ENCODE measurements at regions not wholly inside any gene's neighbourhood (a gene's known extent, or its start where the extent isn't known, plus 50 kb on each side); places are given as distances from the start of the nearest gene placed in this dataset.
A peak's percentile ranks its signal among the peaks of the same experiment; 100 is the strongest.
"Not testable (repeated sequence)": the region's sequence is repeated elsewhere in the genome, so short reads cannot be mapped to it uniquely, and the experiment has no call there.

DNA sequence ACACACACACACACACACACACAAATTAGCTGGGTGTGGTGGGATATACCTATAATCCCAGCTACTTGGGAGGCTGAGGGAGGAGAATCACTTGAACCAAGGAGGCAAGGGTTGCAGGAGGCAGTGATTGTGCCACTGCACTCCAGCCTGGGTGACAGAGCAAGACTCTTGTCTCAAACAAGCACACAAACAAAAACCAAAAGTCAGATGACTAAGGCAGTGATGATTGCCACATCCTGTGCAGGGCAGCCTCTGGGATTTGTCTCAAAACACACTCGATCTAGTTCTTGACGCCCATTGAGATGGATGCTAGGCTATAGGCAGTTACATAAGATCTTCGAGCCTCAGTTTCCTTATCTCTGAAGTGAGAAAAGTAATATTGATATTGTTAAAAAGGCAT is 183.1 kb upstream of the NOTCH2NLA start:
- H3K36me3 Mint-ChIP-seq (ENCODE audit: low read depth): not testable (repeated sequence)

DNA sequence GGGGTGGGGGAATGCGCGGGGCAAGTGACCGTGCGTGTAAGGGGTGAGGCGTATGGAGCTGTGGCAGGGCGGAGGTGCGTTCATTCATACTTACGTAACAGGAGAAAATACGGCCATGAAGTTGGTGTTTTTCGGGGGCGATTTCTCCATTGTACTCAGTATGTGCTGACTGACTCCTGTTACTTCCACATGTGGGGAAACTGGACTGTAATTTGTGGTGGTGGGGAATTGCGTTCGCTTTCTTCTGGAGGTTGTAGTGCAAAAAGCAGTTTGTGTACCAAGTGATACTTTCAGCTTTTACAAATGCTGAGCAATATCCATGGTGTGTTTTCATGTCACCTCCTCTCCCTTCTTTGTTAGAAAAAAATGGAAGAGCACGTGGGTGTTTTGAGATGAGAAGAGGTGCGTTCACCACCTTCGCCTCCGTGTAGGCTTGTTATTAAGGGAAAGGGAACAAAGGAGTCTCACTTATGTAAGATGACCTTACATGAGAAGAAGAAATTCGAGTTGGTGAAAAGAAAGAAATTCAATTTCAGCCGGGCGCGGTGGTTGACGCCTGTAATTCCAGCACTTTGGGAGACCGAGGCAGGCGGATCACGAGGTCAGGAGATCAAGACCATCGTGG is 181.1 kb upstream of the NOTCH2NLA start:
- not testable (repeated sequence) for H3K36me3 Mint-ChIP-seq (ENCODE audit: low read depth)

More for the DNA sequence above, 183.1 kb upstream of the NOTCH2NLA start:
- POLR2A ChIA-PET; H3K4me1 Mint-ChIP-seq; DNase-seq; intact Hi-C loops (cut with micrococcal nuclease); H3K27me3 Mint-ChIP-seq; ATAC-seq (ENCODE audit: low read depth); H3K9me3 Mint-ChIP-seq; H3K4me3 Mint-ChIP-seq; CTCF ChIA-PET: not testable (repeated sequence)
- H3K27ac Mint-ChIP-seq: peak overlapping the region; percentile 66

DNA sequence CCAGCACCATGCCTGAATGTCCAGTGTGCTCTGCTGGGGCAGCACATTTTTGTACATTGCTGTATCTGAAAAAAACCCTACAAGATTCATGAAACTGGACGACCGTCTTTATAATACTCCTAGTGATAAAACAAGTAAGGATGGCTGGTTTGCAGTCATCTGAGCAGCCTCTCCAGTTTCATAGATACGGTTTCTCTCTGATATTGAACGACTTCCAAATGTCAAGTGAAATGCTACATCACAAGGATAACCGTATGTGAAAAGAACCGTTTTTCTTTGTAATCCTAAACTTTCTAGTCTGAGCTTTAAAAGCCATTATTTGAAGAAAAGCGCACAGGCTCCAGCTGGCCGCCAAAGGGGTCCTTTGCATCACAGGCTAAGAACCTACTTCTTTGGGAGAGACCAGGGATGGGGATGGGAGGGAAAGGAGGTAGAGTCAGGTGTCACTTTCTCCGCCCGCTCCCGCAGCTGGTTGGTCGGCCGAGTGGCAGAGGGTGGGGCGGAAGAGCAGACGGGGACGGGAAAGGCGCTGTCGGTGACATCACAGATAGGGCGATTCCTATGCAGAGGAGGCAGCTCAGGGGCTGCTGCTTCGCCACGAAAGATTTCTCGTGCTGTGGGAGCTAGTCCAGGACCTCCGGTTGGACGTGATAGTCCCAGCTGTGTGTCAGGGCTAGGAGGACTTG is 180.4 kb upstream of the NOTCH2NLA start:
- Mint-ChIP-seq H3K27ac (peak overlapping the region; percentile 91), H3K4me3 (peak overlapping the region; percentile 68)
- H3K27me3 Mint-ChIP-seq; H3K9me3 Mint-ChIP-seq; intact Hi-C loops (cut with micrococcal nuclease); H3K36me3 Mint-ChIP-seq (ENCODE audit: low read depth); DNase-seq; H3K4me1 Mint-ChIP-seq; CTCF ChIA-PET: not testable (repeated sequence)
- POLR2A ChIA-PET: interaction anchor here (1.0 to 1.2 kb wide), 2 partner anchors 22 to 32 kb away, joined by 5 to 8 read pairs; no protein-coding TSS in a partner anchor
- peak; percentile 67 for ATAC-seq (ENCODE audit: low read depth)

More for the DNA sequence above, 181.1 kb upstream of the NOTCH2NLA start:
- peak; percentile 84 for ATAC-seq (ENCODE audit: low read depth)
- peak overlapping the region; percentile 91 for H3K27ac Mint-ChIP-seq
- intact Hi-C loops (cut with micrococcal nuclease); H3K4me1 Mint-ChIP-seq; H3K9me3 Mint-ChIP-seq; H3K27me3 Mint-ChIP-seq; CTCF ChIA-PET; DNase-seq: not testable (repeated sequence)
- POLR2A ChIA-PET: interaction anchor here (0.6 to 1.2 kb wide), 3 partner anchors 23 to 675 kb away, joined by 5 to 8 read pairs (median 5); no protein-coding TSS in a partner anchor
- peak overlapping the region; percentile 68 for H3K4me3 Mint-ChIP-seq

DNA sequence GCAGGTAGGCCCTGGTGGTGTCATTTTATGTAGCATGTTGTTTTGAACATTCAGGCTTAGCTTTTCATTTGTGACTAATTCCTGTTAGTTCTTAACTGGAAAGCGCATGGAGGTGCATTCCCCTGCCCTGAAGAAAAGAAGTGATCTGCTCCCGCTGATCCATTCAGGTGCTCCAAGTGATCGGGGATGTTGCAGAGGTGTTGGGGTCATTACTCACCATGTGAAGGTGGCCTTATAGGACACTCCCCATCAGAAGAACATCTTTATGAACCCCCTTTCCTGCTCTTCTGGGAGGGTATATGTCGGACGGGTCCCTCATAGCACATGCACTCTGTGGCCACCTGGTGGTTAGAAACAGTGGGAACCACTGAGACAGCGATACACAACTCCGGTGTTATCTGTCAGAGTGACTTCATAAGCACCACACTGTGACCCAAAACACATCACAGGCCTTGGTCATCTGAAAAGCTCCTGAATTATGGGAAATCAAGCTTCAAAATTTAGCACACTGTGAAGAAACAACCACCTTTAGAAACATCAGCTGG is 172.5 kb upstream of the NOTCH2NLA start:
- H3K4me3 Mint-ChIP-seq; intact Hi-C loops (cut with micrococcal nuclease); H3K36me3 Mint-ChIP-seq (ENCODE audit: low read depth); POLR2A ChIA-PET; H3K27ac Mint-ChIP-seq; H3K4me1 Mint-ChIP-seq; CTCF ChIA-PET; H3K9me3 Mint-ChIP-seq; H3K27me3 Mint-ChIP-seq: not testable (repeated sequence)
- ATAC-seq (ENCODE audit: low read depth): peak; percentile 78
- peak; percentile 24 for DNase-seq

DNA sequence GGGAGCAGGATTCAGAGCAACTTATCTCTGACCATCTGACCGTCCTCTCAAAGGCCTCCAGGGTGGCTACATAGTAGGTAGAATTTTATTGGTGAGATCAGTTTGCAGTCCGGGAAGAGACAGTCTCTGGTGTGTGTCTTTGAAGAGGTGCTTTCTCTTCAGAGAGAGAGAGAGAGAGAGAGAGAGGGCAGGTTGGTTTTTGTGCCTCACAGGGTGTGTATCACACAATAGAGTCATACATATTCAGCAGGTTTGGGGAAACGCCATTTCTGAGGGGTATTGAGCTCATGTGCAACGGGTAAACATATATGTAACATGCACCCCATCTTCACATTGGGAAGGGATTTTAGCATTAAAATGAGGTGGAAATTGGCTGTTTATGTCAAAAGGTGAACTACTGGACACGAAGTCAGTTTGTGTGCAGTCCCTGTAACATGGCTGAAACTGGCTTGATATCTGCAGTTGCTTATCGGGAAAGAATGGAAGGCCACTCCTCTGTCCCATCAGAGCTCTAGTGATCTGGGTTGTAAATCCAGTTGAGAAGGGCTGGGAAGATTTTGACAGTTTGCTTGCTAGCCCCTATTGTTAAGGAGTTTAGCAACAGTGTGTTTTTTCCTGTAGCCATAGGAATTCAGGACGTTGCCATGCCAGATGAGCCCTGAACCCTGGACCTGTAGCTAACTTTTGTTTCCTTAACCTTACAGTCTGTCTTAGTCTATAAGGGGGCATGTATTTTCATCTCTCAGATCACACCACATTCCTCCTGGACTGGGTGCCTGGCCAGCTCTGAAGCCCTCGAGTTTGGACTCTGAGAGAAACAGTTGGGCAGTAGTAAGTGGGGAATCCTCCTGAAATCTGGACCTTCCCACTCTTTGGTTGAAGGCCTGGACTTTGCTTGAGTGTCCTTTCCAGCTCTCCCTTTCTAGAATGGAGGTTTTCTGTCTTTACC is 171.6 kb upstream of the NOTCH2NLA start:
- CTCF ChIA-PET; ATAC-seq (ENCODE audit: low read depth); H3K4me3 Mint-ChIP-seq; POLR2A ChIA-PET; H3K4me1 Mint-ChIP-seq; H3K9me3 Mint-ChIP-seq; H3K27ac Mint-ChIP-seq; H3K27me3 Mint-ChIP-seq; H3K36me3 Mint-ChIP-seq (ENCODE audit: low read depth); intact Hi-C loops (cut with micrococcal nuclease); DNase-seq: not testable (repeated sequence)

DNA sequence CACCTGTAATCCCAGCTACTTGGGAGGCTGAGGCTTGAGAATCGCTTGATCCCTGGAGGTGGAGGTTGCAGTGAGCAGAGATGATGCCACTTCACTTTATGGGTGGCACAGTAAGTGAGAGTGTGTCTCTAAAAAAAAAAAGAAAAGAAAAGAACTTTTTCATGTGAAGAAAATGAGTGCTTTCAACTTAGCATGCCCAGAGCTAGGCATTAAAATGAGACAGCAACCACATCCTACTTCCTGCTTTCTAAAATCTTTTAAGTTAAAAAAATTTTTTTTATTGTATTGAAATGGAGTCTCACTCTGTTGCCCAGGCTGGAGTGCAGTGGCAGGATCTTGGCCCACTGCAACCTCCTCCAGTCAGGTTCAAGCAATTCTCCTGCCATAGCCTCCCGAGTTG is 170.4 kb upstream of the NOTCH2NLA start:
- CTCF ChIA-PET; H3K36me3 Mint-ChIP-seq (ENCODE audit: low read depth); POLR2A ChIA-PET; H3K27ac Mint-ChIP-seq; H3K9me3 Mint-ChIP-seq; H3K4me1 Mint-ChIP-seq; H3K4me3 Mint-ChIP-seq; ATAC-seq (ENCODE audit: low read depth); DNase-seq; H3K27me3 Mint-ChIP-seq; intact Hi-C loops (cut with micrococcal nuclease): not testable (repeated sequence)

DNA sequence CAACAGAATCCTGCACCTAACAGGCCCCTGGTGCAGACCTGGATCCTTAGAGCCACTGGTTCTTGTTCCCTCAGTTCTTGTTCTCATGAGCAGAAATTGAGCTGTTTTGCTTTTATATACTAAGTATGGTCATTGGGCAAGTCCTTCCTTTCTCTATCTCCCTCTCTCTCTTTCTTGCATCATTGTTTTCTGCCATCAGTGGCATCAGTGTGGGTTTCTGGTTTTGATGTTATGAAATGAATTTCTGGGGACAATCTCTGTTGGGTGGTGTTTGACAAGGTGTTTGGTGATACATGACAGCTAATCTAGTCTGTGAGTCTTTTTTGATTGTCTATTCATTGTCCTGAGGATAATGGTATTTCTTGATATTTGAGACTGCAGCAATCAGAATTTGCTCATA is 168.0 kb upstream of the NOTCH2NLA start:
- CTCF ChIA-PET; H3K4me3 Mint-ChIP-seq; H3K27ac Mint-ChIP-seq; H3K36me3 Mint-ChIP-seq (ENCODE audit: low read depth); POLR2A ChIA-PET; H3K4me1 Mint-ChIP-seq; H3K9me3 Mint-ChIP-seq; DNase-seq; ATAC-seq (ENCODE audit: low read depth); H3K27me3 Mint-ChIP-seq; intact Hi-C loops (cut with micrococcal nuclease): not testable (repeated sequence)

DNA sequence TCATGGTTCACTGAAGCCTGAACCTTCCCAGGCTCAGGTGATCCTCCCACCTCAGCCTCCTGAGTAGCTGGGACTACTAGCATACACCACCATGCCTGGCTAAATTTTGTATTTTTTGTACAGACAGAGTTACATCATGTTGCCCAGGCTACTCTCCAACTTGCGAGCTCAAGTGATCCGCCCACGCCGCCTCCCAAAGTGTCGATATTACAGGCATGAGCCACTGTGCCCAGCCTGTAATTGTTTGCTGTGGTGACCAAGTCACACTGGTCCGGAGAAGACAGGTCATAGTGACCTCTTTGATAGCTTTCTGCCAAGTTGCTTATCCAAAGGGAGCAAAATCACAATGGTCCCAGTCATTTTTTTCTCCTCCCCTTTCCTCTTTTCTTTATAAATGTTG is 167.4 kb upstream of the NOTCH2NLA start:
- intact Hi-C loops (cut with micrococcal nuclease); DNase-seq; CTCF ChIA-PET; H3K4me1 Mint-ChIP-seq; H3K27ac Mint-ChIP-seq; POLR2A ChIA-PET; H3K27me3 Mint-ChIP-seq; H3K9me3 Mint-ChIP-seq; ATAC-seq (ENCODE audit: low read depth); H3K4me3 Mint-ChIP-seq; H3K36me3 Mint-ChIP-seq (ENCODE audit: low read depth): not testable (repeated sequence)

DNA sequence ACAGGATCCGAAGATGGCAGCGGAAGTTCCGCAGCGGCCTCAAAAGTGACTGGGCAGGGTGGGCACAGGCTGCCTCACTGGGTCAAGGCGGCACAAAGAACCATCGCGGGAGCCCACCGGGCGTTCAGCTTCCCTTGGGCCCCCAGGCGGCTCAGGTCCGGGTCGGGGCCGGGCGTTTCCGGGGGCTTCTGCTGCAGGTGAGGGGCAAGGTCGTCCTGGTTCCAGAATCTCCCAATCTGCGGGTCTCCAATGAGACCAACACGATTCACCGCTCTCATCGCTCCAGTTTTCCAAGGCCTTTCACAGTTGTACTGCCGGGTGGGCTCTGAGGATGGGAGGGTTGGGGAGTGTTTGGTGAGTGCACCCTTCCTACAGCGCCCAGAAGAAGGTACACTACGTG is 165.0 kb upstream of the NOTCH2NLA start:
- H3K4me3 Mint-ChIP-seq: peak overlapping the region; percentile 48
- ATAC-seq (ENCODE audit: low read depth); H3K9me3 Mint-ChIP-seq; H3K27ac Mint-ChIP-seq; POLR2A ChIA-PET; H3K36me3 Mint-ChIP-seq (ENCODE audit: low read depth); H3K4me1 Mint-ChIP-seq; DNase-seq; CTCF ChIA-PET; intact Hi-C loops (cut with micrococcal nuclease); H3K27me3 Mint-ChIP-seq: not testable (repeated sequence)

DNA sequence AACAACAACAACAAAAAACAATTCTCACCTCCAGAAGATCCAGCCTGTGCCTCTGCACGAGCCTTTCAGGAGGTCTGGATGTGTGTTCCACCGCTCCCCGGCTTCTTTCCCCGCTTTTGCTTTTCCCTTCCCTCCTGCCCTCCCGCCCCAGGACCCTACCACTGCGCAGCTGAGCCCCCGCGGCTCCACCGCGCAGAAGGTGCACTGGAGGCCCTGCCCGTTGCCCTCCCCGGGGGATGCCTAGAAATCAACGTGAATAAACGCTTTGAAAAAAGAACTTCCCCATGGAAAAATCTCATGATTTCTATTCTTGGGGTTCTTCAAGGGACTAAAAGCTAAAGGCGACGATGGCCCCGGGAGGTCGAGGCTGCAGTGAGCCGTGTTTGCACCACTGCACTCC is 164.3 kb upstream of the NOTCH2NLA start:
- H3K4me1 Mint-ChIP-seq; intact Hi-C loops (cut with micrococcal nuclease); CTCF ChIA-PET; H3K36me3 Mint-ChIP-seq (ENCODE audit: low read depth); DNase-seq; H3K9me3 Mint-ChIP-seq; POLR2A ChIA-PET; H3K27ac Mint-ChIP-seq; H3K27me3 Mint-ChIP-seq: not testable (repeated sequence)
- ATAC-seq (ENCODE audit: low read depth): peak; percentile 21
- H3K4me3 Mint-ChIP-seq: peak overlapping the region; percentile 41

DNA sequence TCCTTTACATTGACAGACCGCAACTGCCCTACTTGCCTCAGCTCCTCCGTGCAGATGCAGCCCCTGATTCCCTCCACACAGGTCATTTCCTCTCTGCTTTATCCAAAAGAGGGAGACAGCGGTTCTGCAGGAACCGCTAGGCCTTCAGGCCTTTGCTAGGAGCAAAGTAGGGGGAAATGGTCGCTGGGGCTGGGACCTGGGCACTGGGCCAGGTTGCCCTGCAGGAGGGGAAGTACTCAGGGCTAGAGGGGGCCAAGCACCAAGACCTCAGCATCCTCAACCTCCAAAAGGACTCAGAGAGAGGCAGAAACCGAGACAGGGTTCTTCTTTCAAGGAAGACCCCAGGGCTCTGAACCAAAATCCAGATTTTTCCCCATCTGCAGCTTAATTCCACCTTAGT is 160.4 kb upstream of the NOTCH2NLA start:
- H3K4me3 Mint-ChIP-seq; H3K9me3 Mint-ChIP-seq; POLR2A ChIA-PET; ATAC-seq (ENCODE audit: low read depth); DNase-seq; H3K27me3 Mint-ChIP-seq; CTCF ChIA-PET; H3K36me3 Mint-ChIP-seq (ENCODE audit: low read depth); H3K27ac Mint-ChIP-seq; intact Hi-C loops (cut with micrococcal nuclease): not testable (repeated sequence)
- H3K4me1 Mint-ChIP-seq: peaks cover 13% of the 10 kb centered on the region

Data from activated B cell treated with CpG ODN at 0.5 μM for 24 hours (primary cell).